Neuron (in vitro differentiated cells): ENCODE measurements at regions not wholly inside any gene's neighbourhood (a gene's known extent, or its start where the extent isn't known, plus 50 kb on each side); places are given as distances from the start of the nearest gene placed in this dataset.

Source experiments
- H2AFZ ChIP-seq: one replicate; pipeline ENCODE4 v1.6.1; 2013; ENCODE audit warnings: low read depth, mild to moderate bottlenecking, inconsistent platforms, low read length, moderate library complexity
- H3K27me3 ChIP-seq: one replicate; pipeline ENCODE4 v1.6.1; 2013; ENCODE audit warnings: low read length; ENCODE audit not compliant: insufficient read depth
- H3K36me3 ChIP-seq: one replicate; pipeline ENCODE4 v1.6.1; 2013; ENCODE audit warnings: low read length; ENCODE audit not compliant: insufficient read depth
- H3K4me1 ChIP-seq: one replicate; pipeline ENCODE4 v1.6.1; 2013; ENCODE audit warnings: low read length; ENCODE audit not compliant: insufficient read depth
- H3K4me3 ChIP-seq: 2 replicates; pipeline ENCODE4 v1.5.1; 2013; ENCODE audit warnings: mild to moderate bottlenecking, low read length, moderate library complexity
- H3K9me3 ChIP-seq: one replicate; pipeline ENCODE4 v1.6.1; 2013; ENCODE audit warnings: low read length

DNA sequence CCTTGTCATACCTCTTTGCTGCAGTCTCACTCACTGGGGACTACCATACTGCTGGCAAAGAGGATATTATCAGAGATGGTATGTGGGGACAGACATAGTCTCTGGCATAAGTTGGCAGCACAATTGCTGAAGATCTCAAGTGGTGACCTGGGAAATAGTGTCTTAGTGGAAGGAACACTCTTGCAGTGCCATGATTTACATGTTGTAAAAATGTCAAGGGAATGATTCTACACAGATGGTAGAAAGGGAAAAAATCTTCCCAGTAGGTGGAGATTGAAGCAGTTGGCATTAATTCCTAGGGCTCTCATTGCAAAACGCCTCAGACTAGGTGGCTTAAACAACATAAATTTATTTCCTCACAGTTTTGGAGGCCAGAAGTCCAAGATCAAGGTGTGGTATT lies 662.2 kb downstream of the DHX35 start:
- Histone ChIP-seq H2AFZ (no peak overlapping the region), H3K4me3 (no peak overlapping the region), H3K27me3 (no peaks in the 10 kb centered on the region), H3K36me3 (no peaks in the 10 kb centered on the region), H3K9me3 (no peaks in the 10 kb centered on the region), H3K4me1 (no peaks in the 10 kb centered on the region)

DNA sequence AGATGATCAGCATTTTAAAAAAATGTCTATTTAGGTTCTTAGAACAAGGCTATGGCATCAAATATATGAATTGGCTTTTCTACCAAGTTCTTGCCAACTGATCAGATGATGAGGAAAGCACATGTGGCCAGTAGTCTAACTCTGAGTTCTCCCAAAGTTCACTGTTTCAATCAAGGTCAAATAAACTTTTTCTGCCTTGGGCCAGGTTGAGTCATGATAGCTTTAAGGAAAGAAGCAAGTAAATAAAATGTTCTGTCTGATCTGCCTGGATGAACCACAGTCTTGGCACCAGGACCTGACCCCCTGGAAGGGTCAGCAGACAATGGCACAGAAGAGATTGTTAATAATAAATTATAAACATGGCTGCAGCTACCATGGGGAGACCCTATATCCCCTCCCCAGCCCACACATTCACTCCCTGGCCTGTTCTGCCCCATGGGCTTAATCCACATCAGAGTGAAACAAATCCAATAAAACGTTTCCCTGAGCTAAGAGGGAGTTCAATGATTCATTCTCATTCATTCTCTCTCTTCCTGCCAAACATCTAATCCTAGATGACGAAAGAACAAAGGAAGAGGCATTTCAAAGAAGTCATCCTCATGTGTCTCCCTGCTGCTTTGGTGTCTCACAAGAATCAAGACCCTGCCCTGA lies 661.6 kb downstream of the DHX35 start:
- H3K9me3 ChIP-seq: no peaks in the 10 kb centered on the region
- H3K4me3 ChIP-seq: no peak overlapping the region
- no peaks in the 10 kb centered on the region for H3K36me3 ChIP-seq
- H3K27me3 ChIP-seq: no peaks in the 10 kb centered on the region
- H3K4me1 ChIP-seq: no peaks in the 10 kb centered on the region
- no peak overlapping the region for H2AFZ ChIP-seq

DNA sequence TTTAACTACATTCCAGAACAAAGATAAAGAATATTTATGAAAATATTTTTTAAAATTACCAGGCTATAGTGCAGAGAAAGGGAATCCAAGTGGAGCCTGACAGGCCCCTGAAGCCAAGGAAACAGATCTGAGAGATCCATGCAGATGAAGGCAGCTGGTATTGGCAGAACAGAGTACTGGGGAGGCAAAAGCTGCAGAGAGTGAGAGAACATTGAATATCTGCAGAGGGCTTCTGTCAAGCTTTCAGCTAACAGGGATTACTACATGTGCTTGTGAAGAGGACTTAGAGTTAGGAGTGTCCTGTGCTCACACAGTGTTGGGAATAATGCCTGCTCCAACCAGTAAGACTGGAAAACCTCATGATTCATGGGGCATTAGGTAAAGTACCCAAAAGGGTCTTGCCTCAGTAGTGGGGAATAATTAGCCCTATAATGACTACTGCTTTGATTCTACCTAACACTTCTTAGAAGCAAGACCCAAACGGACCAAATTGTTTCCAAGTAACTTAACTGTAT lies 657.2 kb downstream of the DHX35 start:
- H3K4me1 ChIP-seq: no peaks in the 10 kb centered on the region
- no peaks in the 10 kb centered on the region for H3K27me3 ChIP-seq
- H3K9me3 ChIP-seq: no peaks in the 10 kb centered on the region

DNA sequence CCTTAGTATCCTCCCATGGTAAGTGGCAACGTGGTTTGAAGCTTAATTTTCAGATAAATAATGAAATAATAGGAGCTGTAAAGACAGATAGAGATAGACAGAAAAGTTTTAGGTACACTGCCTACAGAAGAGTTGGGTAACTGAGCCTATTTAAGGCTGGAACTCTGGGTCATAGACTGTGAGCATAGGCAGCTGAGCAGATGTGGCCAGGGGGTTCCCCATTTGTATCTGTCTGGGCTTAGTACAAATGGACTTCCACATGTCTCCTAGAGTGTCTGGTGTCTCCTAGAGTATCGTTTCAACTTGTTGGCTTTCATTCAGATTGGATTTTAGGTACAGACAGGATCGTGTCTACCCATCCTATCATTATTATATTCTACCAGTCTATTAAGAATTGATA lies 649.8 kb downstream of the DHX35 start:
- H3K4me1 ChIP-seq: peaks cover 4% of the 10 kb centered on the region
- no peak overlapping the region for H2AFZ ChIP-seq
- H3K9me3 ChIP-seq: no peaks in the 10 kb centered on the region
- no peaks in the 10 kb centered on the region for H3K36me3 ChIP-seq
- H3K4me3 ChIP-seq: no peak overlapping the region
- no peaks in the 10 kb centered on the region for H3K27me3 ChIP-seq

More for the DNA sequence above, 657.2 kb downstream of the DHX35 start:
- H3K36me3 ChIP-seq: no peaks in the 10 kb centered on the region
- no peak overlapping the region for H3K4me3 ChIP-seq
- H2AFZ ChIP-seq: no peak overlapping the region

DNA sequence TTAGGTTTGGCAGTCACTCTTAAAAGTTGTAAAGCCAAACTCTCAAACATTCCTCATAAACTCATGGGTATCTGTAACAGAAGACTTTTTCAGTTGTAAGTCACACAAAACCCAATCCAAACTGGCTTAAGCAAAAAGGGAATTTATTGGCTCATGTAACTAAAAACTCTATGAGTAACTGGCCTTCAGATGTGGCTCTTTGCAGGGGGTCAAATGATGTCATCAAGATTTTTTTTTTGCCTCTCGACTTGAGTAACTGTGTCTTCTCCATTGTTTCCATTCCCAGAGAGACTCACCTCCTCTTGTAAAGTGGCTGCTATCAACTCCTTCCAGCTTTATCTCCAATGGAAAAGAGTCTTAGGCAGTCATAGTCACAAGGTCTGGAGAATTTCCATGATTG lies 645.0 kb downstream of the DHX35 start:
- H3K9me3 ChIP-seq: no peaks in the 10 kb centered on the region
- no peaks in the 10 kb centered on the region for H3K27me3 ChIP-seq
- H3K4me1 ChIP-seq: no peaks in the 10 kb centered on the region
- no peak overlapping the region for H3K4me3 ChIP-seq
- H2AFZ ChIP-seq: no peak overlapping the region
- no peaks in the 10 kb centered on the region for H3K36me3 ChIP-seq

DNA sequence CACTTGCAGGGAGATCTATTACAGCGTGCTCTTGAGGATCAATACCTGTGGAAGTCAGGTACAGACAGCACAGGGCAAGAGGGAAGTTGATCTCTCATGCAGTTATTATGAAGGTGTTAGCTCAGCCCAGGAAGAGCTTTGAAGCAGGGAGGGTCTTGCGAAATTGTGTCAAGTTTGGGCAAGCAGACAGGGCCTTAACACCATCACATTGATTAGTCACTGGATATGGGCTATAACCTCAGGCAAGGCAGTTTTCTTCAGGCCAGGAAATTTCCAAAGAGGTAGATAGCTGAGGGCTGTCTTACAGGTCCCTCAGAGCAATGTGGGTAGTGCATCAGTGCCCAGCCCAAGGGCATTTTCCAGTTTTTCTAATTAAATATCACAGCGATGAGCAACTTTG lies 643.8 kb downstream of the DHX35 start:
- H3K4me1 ChIP-seq: no peaks in the 10 kb centered on the region
- H3K36me3 ChIP-seq: no peaks in the 10 kb centered on the region
- H3K4me3 ChIP-seq: no peak overlapping the region
- H3K9me3 ChIP-seq: no peaks in the 10 kb centered on the region
- H3K27me3 ChIP-seq: no peaks in the 10 kb centered on the region
- no peak overlapping the region for H2AFZ ChIP-seq

DNA sequence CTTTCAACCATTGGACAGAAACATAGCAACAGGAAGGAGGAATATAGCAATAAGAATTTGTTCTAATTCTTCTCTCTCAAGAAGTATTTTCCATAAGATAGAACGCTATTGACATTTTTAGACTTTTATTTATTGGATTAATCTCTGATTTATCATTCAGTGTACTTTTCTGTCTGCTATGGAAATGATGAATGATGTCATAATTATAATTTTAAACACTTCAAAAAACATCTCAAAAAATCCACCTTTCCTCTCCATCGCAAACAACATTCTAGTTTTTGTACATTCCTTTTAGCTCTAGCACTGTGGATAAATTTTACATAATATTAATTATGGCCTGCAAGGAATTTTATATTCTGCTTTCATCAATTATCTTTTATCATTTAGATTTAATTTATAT lies 643.2 kb downstream of the DHX35 start:
- Histone ChIP-seq H3K36me3 (no peaks in the 10 kb centered on the region), H3K4me3 (no peak overlapping the region), H3K27me3 (no peaks in the 10 kb centered on the region), H2AFZ (no peak overlapping the region), H3K4me1 (no peaks in the 10 kb centered on the region), H3K9me3 (no peaks in the 10 kb centered on the region)

DNA sequence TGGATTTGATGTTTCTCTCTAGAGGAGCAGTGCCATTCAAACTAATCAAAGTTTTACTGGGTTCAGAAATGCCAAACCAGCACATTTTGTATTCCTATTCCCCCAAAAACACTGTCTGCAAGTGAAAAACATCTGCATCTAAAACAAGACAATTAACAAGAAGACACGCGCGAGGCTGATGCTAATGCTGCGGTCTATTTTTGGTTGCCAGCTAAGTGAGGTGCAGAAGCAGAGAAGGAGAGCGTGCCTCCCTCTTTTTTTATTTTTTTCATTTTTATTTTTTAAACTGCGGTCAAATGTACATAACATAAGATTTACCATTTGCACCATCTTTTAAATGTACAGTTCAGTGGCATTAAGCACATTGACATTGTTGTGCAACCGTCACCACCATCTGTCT lies 641.1 kb downstream of the DHX35 start:
- H3K4me3 ChIP-seq: no peak overlapping the region
- no peaks in the 10 kb centered on the region for H3K36me3 ChIP-seq
- H3K4me1 ChIP-seq: no peaks in the 10 kb centered on the region
- H3K27me3 ChIP-seq: no peaks in the 10 kb centered on the region
- H2AFZ ChIP-seq: no peak overlapping the region
- H3K9me3 ChIP-seq: no peaks in the 10 kb centered on the region

DNA sequence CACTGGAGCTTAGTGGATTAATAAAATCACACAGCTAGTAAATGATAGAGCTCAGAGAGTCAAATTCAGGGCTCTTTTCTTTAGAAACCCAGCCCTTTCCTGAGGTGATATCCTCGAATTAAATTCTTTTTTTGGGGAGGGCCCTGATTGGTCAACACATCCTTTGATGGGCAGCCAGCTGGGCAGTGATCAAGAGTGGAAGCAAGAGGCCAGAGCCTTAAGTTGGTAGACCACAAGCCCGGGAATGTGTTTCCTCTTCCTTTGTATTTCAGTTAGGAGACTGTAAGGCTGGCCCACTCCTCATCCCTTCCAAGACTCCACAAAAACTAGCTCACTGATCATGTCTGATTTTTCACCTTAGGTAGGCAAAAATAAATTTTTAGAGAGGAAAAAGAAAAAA lies 640.5 kb downstream of the DHX35 start:
- no peak overlapping the region for H2AFZ ChIP-seq
- no peaks in the 10 kb centered on the region for H3K27me3 ChIP-seq
- no peak overlapping the region for H3K4me3 ChIP-seq
- H3K36me3 ChIP-seq: no peaks in the 10 kb centered on the region
- H3K4me1 ChIP-seq: no peaks in the 10 kb centered on the region
- H3K9me3 ChIP-seq: no peaks in the 10 kb centered on the region

DNA sequence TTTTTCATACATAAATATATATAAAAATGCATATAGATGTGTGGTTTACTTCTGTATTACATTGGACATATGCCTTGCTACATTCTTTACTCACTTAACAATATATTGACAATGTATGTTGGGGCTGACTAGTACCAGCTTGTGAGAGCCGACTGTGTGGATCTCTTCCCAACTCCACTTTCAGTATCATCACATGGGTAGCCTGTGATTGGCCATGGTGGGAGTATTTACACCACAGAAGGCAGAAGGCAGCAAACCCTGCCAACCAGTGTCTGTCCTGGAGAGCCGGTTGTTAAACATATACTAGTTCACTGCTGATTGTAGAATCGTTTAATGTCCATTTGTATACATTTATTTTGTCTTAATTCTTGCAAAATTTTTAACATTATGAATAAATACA lies 638.7 kb downstream of the DHX35 start:
- H2AFZ ChIP-seq: no peak overlapping the region

DNA sequence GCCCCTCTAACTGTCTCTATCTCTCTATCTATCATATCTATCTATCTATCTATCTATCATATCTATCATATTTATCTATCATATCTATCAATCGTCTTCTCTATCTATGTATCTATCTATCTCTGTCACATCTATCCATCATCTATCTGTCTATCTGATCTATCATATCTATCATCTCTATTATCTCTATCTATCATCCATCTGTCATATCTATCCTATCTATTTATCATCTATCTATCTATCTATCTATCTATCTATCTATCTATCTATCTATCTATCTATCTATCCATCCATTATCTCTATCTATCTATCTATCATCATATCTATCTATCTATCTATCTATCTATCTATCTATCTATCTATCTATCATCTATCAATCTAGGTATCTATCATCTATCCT lies 638.0 kb downstream of the DHX35 start:
- Histone ChIP-seq H3K9me3 (no peaks in the 10 kb centered on the region), H3K4me3 (no peak overlapping the region), H3K4me1 (no peaks in the 10 kb centered on the region), H3K27me3 (no peaks in the 10 kb centered on the region), H2AFZ (no peak overlapping the region), H3K36me3 (no peaks in the 10 kb centered on the region)

More for the DNA sequence above, 638.7 kb downstream of the DHX35 start:
- Histone ChIP-seq H3K4me1 (no peaks in the 10 kb centered on the region), H3K27me3 (no peaks in the 10 kb centered on the region), H3K9me3 (no peaks in the 10 kb centered on the region), H3K4me3 (no peak overlapping the region), H3K36me3 (no peaks in the 10 kb centered on the region)

DNA sequence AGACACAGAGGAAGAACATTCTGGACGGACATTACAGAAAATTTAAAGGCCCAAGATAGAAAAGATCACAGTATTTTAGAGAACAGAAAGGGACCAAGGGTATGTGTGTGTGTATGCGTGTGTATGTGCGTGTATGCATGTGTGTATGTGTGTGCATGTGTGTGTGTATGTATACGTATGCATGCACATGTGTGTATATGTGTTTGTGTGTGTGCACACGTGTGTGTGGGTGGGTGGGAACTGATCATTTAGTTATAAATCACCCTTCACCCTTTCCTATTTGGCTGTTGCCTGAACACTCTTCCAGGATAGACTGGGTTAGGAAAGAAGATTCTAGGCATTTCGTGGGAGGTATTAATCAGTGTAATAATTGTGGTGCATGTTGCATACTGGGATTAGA lies 634.4 kb downstream of the DHX35 start:
- no peaks in the 10 kb centered on the region for H3K36me3 ChIP-seq

DNA sequence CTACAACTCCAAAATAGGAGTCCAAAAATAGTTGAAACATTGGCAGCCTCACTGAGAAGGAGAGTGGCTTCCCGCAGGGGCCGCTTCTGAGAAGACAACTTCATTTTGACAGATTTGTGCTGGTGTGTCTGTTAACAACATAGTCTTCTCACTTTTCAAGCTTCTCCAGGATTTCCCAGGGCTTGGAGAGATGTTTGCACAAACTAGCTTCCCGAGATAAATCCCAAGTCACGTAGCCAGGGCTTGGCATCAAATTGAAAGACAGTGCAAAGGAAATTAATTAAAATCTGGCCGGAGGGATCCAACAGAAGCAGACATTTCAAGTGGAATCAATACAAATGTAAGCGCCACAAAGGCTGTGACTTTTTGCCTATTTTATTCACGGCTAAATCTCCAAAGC lies 630.2 kb downstream of the DHX35 start:
- no peaks in the 10 kb centered on the region for H3K27me3 ChIP-seq

More for the DNA sequence above, 634.4 kb downstream of the DHX35 start:
- no peak overlapping the region for H3K4me3 ChIP-seq
- H3K4me1 ChIP-seq: no peaks in the 10 kb centered on the region
- H2AFZ ChIP-seq: no peak overlapping the region
- no peaks in the 10 kb centered on the region for H3K9me3 ChIP-seq
- H3K27me3 ChIP-seq: no peaks in the 10 kb centered on the region

DNA sequence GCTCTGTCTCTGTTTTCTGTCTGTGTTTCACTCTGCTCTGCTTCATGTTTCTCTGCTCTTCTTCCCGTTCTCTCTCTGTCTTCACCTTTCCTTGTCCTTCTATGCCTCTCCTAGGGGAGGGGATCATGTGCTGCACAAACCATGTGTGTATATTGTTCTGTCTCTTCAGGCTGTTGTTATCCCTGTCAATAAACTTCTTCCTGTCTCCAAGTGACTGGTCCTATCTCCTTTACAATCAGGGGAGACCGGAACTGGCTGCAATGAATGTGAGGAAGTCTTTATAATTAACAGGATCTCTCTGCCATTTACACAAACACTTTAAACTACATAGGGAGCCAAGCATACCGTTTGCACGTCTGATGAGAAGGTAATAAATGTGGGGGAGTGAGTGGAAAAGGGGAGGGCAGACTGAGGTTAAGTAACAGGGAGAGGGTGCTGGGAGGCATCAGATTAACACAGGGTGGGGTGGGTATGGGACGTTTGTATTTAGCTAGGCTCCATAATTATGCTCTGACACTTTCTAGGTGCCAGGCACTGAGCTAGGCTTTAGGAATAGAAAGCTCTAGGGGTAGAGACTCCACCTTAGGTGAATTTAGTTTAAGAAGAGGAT lies 626.1 kb downstream of the DHX35 start:
- Histone ChIP-seq H3K4me3 (no peak overlapping the region), H3K27me3 (no peaks in the 10 kb centered on the region), H3K36me3 (no peaks in the 10 kb centered on the region), H2AFZ (no peak overlapping the region), H3K4me1 (no peaks in the 10 kb centered on the region), H3K9me3 (no peaks in the 10 kb centered on the region)

More for the DNA sequence above, 630.2 kb downstream of the DHX35 start:
- Histone ChIP-seq H2AFZ (no peak overlapping the region), H3K4me3 (no peak overlapping the region), H3K36me3 (no peaks in the 10 kb centered on the region), H3K4me1 (no peaks in the 10 kb centered on the region), H3K9me3 (no peaks in the 10 kb centered on the region)
